Fibroblast of lung (primary cell): ENCODE measurements at regions not wholly inside any gene's neighbourhood (a gene's known extent, or its start where the extent isn't known, plus 50 kb on each side); places are given as distances from the start of the nearest gene placed in this dataset.

Experiments used
- DNase-seq, 2 donors: peaks; one replicate each; pipeline versions ENCODE4 v3.0.0 to v3.0.0-alpha.2; 2010; ENCODE audit warnings: low read depth in 2 of 2
- H2AFZ ChIP-seq: 2 replicates; pipeline ENCODE4 v1.5.1; 2012; ENCODE audit warnings: low read length, control low read depth, inconsistent platforms
- H3K27ac ChIP-seq: 2 replicates; pipeline ENCODE4 v1.5.1; 2011; ENCODE audit warnings: low read length, control low read depth; ENCODE audit not compliant: insufficient read depth
- H3K27me3 ChIP-seq: 2 replicates; pipeline ENCODE4 v1.5.1; 2011; ENCODE audit warnings: mild to moderate bottlenecking, low read length; ENCODE audit not compliant: control insufficient read depth, insufficient read depth
- H3K36me3 ChIP-seq: 2 replicates; pipeline ENCODE4 v1.5.1; 2011; ENCODE audit warnings: low read length; ENCODE audit not compliant: control insufficient read depth, insufficient read depth
- H3K4me1 ChIP-seq: 2 replicates; pipeline ENCODE4 v1.5.1; 2011; ENCODE audit warnings: low read length; ENCODE audit not compliant: control insufficient read depth, insufficient read depth; ENCODE audit errors: extremely low read depth
- H3K4me2 ChIP-seq: 2 replicates; pipeline ENCODE4 v1.5.1; 2011; ENCODE audit warnings: low read length, control low read depth; ENCODE audit not compliant: insufficient read depth; ENCODE audit errors: extremely low read depth
- H3K4me3 ChIP-seq, 4 experiments: fragments of 200-600 bp in 1 of 4; sonication (generic) in 1 of 4; replicated peaks in 1 of 4; 2 replicates each; pipeline ENCODE4 v1.5.1; 2011 to 2016; ENCODE audit warnings: low read length in 4 of 4, low read depth in 3 of 4, mild to moderate bottlenecking in 3 of 4, control low read depth in 2 of 4, inconsistent platforms in 1 of 4, mixed read lengths in 1 of 4; ENCODE audit not compliant: insufficient read depth in 1 of 4; ENCODE audit errors: control extremely low read depth in 1 of 4
- H3K79me2 ChIP-seq: 2 replicates; pipeline ENCODE4 v1.5.1; 2012; ENCODE audit warnings: mild to moderate bottlenecking, low read length, inconsistent platforms; ENCODE audit not compliant: control insufficient read depth, insufficient read depth
- H3K9ac ChIP-seq: 2 replicates; pipeline ENCODE4 v1.5.1; 2011; ENCODE audit warnings: mild to moderate bottlenecking, low read length, control low read depth; ENCODE audit not compliant: insufficient read depth
- H3K9me3 ChIP-seq: 2 replicates; pipeline ENCODE4 v1.5.1; 2012; ENCODE audit warnings: low read depth, low read length; ENCODE audit not compliant: control insufficient read depth, insufficient read depth
- H4K20me1 ChIP-seq: 2 replicates; pipeline ENCODE4 v1.5.1; 2011; ENCODE audit warnings: low read length; ENCODE audit not compliant: control insufficient read depth, insufficient read depth; ENCODE audit errors: extremely low read depth
- EZH2 ChIP-seq: IDR thresholded peaks from 2 replicates; pipeline ENCODE4 v1.5.1; 2012; ENCODE audit warnings: low read length, control low read depth, mild to moderate bottlenecking; ENCODE audit errors: missing control alignments
- TF ChIP-seq, protein P1 (sequence below), 2 donors: IDR thresholded peaks in 1 of 2; conservative IDR thresholded peaks in 1 of 2; 1 replicate in 1 of 2; 2 replicates in 1 of 2; pipeline ENCODE4 v1.5.1; 2011 to 2012; ENCODE audit warnings: low read length in 2 of 2, control low read depth in 1 of 2, inconsistent platforms in 1 of 2, low read depth in 1 of 2, mild to moderate bottlenecking in 1 of 2

DNA sequence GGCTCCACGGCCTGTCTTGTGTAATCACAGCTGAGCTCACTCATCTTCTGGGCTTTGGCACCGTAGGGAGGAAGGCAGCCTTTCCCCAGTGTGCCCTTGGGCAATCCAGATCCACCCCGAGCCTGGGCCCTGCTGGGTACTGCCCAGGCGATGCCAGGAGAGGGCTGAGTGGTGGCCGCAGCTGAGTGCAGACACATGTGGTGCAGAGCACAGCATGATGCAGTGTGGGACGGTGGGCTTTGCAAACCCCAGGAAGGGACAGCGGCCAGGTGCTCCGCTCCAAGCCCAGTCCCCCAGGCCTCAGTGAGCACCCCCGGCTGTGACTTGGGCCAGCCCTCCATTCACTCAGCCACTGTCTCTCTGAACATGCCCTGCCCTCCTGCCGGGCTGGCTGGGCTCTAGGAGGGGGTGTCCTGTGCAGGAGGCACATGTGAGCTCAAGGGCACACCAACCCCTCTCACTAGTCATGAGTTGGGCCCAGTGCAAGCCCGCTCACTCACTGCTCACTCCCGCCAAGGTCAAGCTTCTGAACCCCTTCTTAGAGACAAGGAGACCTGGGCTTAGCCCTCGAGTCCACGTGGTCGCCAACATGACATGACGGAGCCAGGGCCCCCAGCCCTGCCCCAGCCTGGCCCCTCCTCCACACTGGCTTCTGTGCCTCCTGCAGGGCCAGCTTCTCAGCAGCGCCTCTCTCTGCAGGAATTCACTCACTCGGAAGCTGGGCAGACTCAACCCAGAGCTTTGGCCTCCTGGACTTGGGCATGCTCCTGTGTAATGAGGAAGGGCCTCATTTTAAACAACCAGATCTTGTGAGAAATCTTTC is 77.5 kb upstream of the INSIG1 start:
- no peaks in the 10 kb centered on the region for H3K79me2 ChIP-seq
- H3K4me1 ChIP-seq = no peaks in the 10 kb centered on the region
- H2AFZ ChIP-seq = no peak overlapping the region
- TF ChIP-seq, protein P1, sequence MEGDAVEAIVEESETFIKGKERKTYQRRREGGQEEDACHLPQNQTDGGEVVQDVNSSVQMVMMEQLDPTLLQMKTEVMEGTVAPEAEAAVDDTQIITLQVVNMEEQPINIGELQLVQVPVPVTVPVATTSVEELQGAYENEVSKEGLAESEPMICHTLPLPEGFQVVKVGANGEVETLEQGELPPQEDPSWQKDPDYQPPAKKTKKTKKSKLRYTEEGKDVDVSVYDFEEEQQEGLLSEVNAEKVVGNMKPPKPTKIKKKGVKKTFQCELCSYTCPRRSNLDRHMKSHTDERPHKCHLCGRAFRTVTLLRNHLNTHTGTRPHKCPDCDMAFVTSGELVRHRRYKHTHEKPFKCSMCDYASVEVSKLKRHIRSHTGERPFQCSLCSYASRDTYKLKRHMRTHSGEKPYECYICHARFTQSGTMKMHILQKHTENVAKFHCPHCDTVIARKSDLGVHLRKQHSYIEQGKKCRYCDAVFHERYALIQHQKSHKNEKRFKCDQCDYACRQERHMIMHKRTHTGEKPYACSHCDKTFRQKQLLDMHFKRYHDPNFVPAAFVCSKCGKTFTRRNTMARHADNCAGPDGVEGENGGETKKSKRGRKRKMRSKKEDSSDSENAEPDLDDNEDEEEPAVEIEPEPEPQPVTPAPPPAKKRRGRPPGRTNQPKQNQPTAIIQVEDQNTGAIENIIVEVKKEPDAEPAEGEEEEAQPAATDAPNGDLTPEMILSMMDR (conservative IDR thresholded peaks at IDR 0.05 in 1 of 2, IDR thresholded peaks at IDR 0.05 in 1 of 2; ENCODE audit: low read depth in 1 of 2, low read length in 2 of 2) = no peak
- no peak overlapping the region for H3K4me2 ChIP-seq
- no peak overlapping the region for H3K27ac ChIP-seq
- H3K4me3 ChIP-seq = no peak overlapping the region
- H3K36me3 ChIP-seq = no peaks in the 10 kb centered on the region
- H4K20me1 ChIP-seq = no peaks in the 10 kb centered on the region
- no peaks in the 10 kb centered on the region for H3K9me3 ChIP-seq
- H3K9ac ChIP-seq = no peak overlapping the region
- DNase-seq = no peak
- no peaks in the 10 kb centered on the region for H3K27me3 ChIP-seq

DNA sequence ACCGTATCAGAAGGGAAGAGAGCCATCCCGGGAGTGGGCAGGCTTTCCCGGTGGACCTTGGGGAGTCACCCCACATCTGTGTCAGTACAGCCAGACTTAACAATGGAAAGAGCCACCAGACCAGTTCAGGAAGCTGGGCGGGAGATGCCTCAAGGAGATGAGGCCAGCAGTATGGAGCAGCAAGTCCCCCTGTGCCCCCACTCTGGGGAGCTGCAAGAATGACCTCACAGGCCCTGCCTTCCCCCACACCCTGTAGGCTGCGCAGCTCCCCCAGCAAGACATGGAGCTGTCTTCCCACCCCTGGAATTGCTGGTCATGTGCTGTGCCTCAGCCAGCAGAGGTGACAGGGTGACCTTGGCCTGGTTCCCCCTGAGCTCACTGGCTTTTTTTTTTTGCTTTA is 76.8 kb upstream of the INSIG1 start:
- H3K4me1 ChIP-seq = no peaks in the 10 kb centered on the region
- no peak overlapping the region for H3K9ac ChIP-seq
- no peak overlapping the region for H3K4me3 ChIP-seq
- H3K27ac ChIP-seq = no peak overlapping the region
- DNase-seq = no peak
- H3K4me2 ChIP-seq = no peak overlapping the region
- H3K36me3 ChIP-seq = no peaks in the 10 kb centered on the region
- H3K27me3 ChIP-seq = no peaks in the 10 kb centered on the region
- no peak overlapping the region for H2AFZ ChIP-seq
- H3K9me3 ChIP-seq = no peaks in the 10 kb centered on the region
- H3K79me2 ChIP-seq = no peaks in the 10 kb centered on the region
- TF ChIP-seq EZH2 = no peak
- TF ChIP-seq, protein P1 (conservative IDR thresholded peaks at IDR 0.05 in 1 of 2, IDR thresholded peaks at IDR 0.05 in 1 of 2; ENCODE audit: low read depth in 1 of 2, low read length in 2 of 2) = no peak
- no peaks in the 10 kb centered on the region for H4K20me1 ChIP-seq

DNA sequence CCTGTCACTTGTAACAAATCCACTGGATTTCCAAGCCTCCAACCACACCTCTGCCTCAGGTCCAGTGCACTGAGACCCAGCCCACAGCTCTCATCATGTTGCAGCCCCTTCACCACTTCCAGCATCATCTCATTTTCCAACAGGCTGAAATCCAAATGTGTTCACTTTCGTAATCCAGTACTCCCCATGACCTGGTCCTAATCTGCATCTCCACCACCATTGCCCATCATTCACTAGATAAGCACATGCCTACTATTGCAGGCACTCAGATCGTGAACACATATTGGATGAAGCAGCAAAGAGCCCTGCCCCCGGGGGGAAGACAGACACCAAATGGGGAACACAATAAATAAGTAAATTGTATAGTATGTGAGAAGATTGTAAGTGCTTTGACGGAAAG is 76.1 kb upstream of the INSIG1 start:
- Histone ChIP-seq H3K27me3 (no peaks in the 10 kb centered on the region), H3K4me3 (no peak overlapping the region), H3K9ac (no peak overlapping the region), H3K36me3 (no peaks in the 10 kb centered on the region), H3K27ac (no peak overlapping the region), H4K20me1 (no peaks in the 10 kb centered on the region), H3K9me3 (no peaks in the 10 kb centered on the region), H3K4me2 (no peak overlapping the region), H3K4me1 (no peaks in the 10 kb centered on the region), H2AFZ (no peak overlapping the region), H3K79me2 (no peaks in the 10 kb centered on the region)
- TF ChIP-seq EZH2 = no peak
- TF ChIP-seq, protein P1 (conservative IDR thresholded peaks at IDR 0.05 in 1 of 2, IDR thresholded peaks at IDR 0.05 in 1 of 2; ENCODE audit: low read depth in 1 of 2, low read length in 2 of 2) = no peak
- no peak for DNase-seq
